GM21576 (cell line): ENCODE measurements at regions not wholly inside any gene's neighbourhood (a gene's known extent, or its start where the extent isn't known, plus 50 kb on each side); places are given as distances from the start of the nearest gene placed in this dataset.
"Not testable (repeated sequence)": the region's sequence is repeated elsewhere in the genome, so short reads cannot be mapped to it uniquely, and the experiment has no call there.

ENCODE experiments used
- ATAC-seq: cut with Tn5 transposase; IDR thresholded peaks from one replicate; pipeline ENCODE4 v1.9.1; 2021; ENCODE audit warnings: mild to moderate bottlenecking, moderate library complexity; ENCODE audit not compliant: unreplicated experiment

GRCh38 chr2:150267651-150268415 lies 219.6 kb downstream of the RND3 start:
- ATAC-seq: no peak

- no peak for ATAC-seq
Measured at GRCh38 chr2:150266931-150267330, 220.5 kb downstream of the RND3 start.

- ATAC-seq: no peak
Measured at GRCh38 chr2:150264442-150264841, 223.0 kb downstream of the RND3 start.

GRCh38 chr2:150261691-150262090 lies 225.8 kb downstream of the RND3 start:
- no peak for ATAC-seq

- ATAC-seq: no peak
Measured at GRCh38 chr2:150260636-150261035, 226.8 kb downstream of the RND3 start.

GRCh38 chr2:150259746-150260145 lies 227.7 kb downstream of the RND3 start:
- no peak for ATAC-seq

- no peak for ATAC-seq
Measured at GRCh38 chr2:150258781-150259307, 228.6 kb downstream of the RND3 start.

GRCh38 chr2:150256736-150257135 lies 230.7 kb downstream of the RND3 start:
- ATAC-seq: no peak

- no peak for ATAC-seq
Measured at GRCh38 chr2:150255528-150255927, 231.9 kb downstream of the RND3 start.

GRCh38 chr2:150249735-150250134 lies 237.7 kb downstream of the RND3 start:
- not testable (repeated sequence) for ATAC-seq

GRCh38 chr2:150247481-150247880 lies 240.0 kb downstream of the RND3 start:
- no peak for ATAC-seq

- ATAC-seq: no peak
Measured at GRCh38 chr2:150234787-150235446, 252.6 kb downstream of the RND3 start.

- no peak for ATAC-seq
Measured at GRCh38 chr2:150232871-150233270, 254.6 kb downstream of the RND3 start.

GRCh38 chr2:150232321-150232720 lies 255.1 kb downstream of the RND3 start:
- no peak for ATAC-seq

- no peak for ATAC-seq
Measured at GRCh38 chr2:150230616-150231015, 256.9 kb downstream of the RND3 start.

- no peak for ATAC-seq
Measured at GRCh38 chr2:150230004-150230403, 257.5 kb downstream of the RND3 start.

GRCh38 chr2:150228936-150229335 lies 258.5 kb downstream of the RND3 start:
- no peak for ATAC-seq

GRCh38 chr2:150225030-150225429 lies 262.4 kb downstream of the RND3 start:
- ATAC-seq: no peak

- no peak for ATAC-seq
Measured at GRCh38 chr2:150224321-150224720, 263.1 kb downstream of the RND3 start.

- ATAC-seq: no peak
Measured at GRCh38 chr2:150222942-150223341, 264.5 kb downstream of the RND3 start.

GRCh38 chr2:150222379-150222778 lies 265.1 kb downstream of the RND3 start:
- no peak for ATAC-seq

GRCh38 chr2:150219861-150220260 lies 267.6 kb downstream of the RND3 start:
- no peak for ATAC-seq
